SU-DHL-6 (cell line): ENCODE measurements at regions not wholly inside any gene's neighbourhood (a gene's known extent, or its start where the extent isn't known, plus 50 kb on each side); places are given as distances from the start of the nearest gene placed in this dataset.

Experiments used
- H2AFZ ChIP-seq: fragments of 200-600 bp; sonication (generic); 2 replicates; pipeline ENCODE4 v1.6.1; 2014; ENCODE audit warnings: low read depth, mild to moderate bottlenecking, moderate library complexity, mixed read lengths, antibody characterized with exemption, low read length; ENCODE audit not compliant: severe bottlenecking
- H3F3A ChIP-seq: fragments of 200-600 bp; shearing (Covaris generic); 2 replicates; pipeline ENCODE4 v1.6.0; 2016; ENCODE audit warnings: antibody characterized with exemption, mild to moderate bottlenecking; ENCODE audit not compliant: insufficient read depth
- H3K27ac ChIP-seq: fragments of 200-600 bp; sonication (generic); 2 replicates; pipeline ENCODE4 v1.5.1; 2016; ENCODE audit warnings: low read depth, mild to moderate bottlenecking, low read length, moderate library complexity, mixed read lengths
- H3K27me3 ChIP-seq: fragments of 200-600 bp; sonication (generic), shearing (Covaris generic); 2 replicates; pipeline ENCODE4 v1.6.0; 2014; ENCODE audit warnings: mild to moderate bottlenecking, low read length
- H3K36me3 ChIP-seq: fragments of 200-600 bp; sonication (generic); 2 replicates; pipeline ENCODE4 v1.6.1; 2014; ENCODE audit warnings: mild to moderate bottlenecking, low read length, mixed read lengths
- H3K4me2 ChIP-seq: fragments of 300-600, 200-600 bp; shearing (Covaris generic), sonication (generic); 2 replicates; pipeline ENCODE4 v1.6.0; 2014; ENCODE audit warnings: low read length, low read depth, mild to moderate bottlenecking; ENCODE audit not compliant: poor library complexity, severe bottlenecking
- H3K4me3 ChIP-seq: fragments of 200-600 bp; sonication (generic); 2 replicates; pipeline ENCODE4 v1.5.1; 2014; ENCODE audit warnings: antibody characterized with exemption, low read length, mild to moderate bottlenecking, mixed read lengths; ENCODE audit not compliant: insufficient read depth, poor library complexity, severe bottlenecking
- H3K79me2 ChIP-seq: fragments of 200-600 bp; sonication (generic); 2 replicates; pipeline ENCODE4 v1.6.1; 2014; ENCODE audit warnings: mild to moderate bottlenecking, low read length, moderate library complexity; ENCODE audit not compliant: insufficient read depth
- H3K9ac ChIP-seq: fragments of 200-600 bp; sonication (generic); 2 replicates; pipeline ENCODE4 v1.7.0; 2014; ENCODE audit warnings: mild to moderate bottlenecking, low read length
- H3K9me2 ChIP-seq: fragments of 200-600 bp; sonication (generic); replicated peaks from 2 replicates; pipeline ENCODE4 v1.6.1; 2014; ENCODE audit warnings: low read length; ENCODE audit not compliant: insufficient read depth
- H3K9me3 ChIP-seq: fragments of 200-600 bp; sonication (generic); 2 replicates; pipeline ENCODE4 v1.6.1; 2014; ENCODE audit warnings: low read length, mixed read lengths; ENCODE audit not compliant: insufficient read depth
- H4K20me1 ChIP-seq: fragments of 200-600 bp; sonication (generic); 2 replicates; pipeline ENCODE4 v1.6.1; 2014; ENCODE audit warnings: low read depth, mild to moderate bottlenecking, antibody characterized with exemption, low read length, moderate library complexity, mixed read lengths
- EZH2phosphoT487 ChIP-seq: fragments of 200-600 bp; sonication (generic), shearing (Covaris generic); conservative IDR thresholded peaks from 2 replicates; pipeline ENCODE4 v1.6.1; 2018; ENCODE audit warnings: mild to moderate bottlenecking, antibody characterized with exemption, low read length, moderate library complexity, mixed read lengths
- TF ChIP-seq, protein P1 (sequence below): fragments of 200-600 bp; sonication (generic); IDR thresholded peaks from one replicate; pipeline ENCODE4 v1.5.1; 2017; ENCODE audit warnings: antibody characterized with exemption, mild to moderate bottlenecking, low read length, moderate library complexity; ENCODE audit not compliant: insufficient read depth, poor library complexity, severe bottlenecking

DNA sequence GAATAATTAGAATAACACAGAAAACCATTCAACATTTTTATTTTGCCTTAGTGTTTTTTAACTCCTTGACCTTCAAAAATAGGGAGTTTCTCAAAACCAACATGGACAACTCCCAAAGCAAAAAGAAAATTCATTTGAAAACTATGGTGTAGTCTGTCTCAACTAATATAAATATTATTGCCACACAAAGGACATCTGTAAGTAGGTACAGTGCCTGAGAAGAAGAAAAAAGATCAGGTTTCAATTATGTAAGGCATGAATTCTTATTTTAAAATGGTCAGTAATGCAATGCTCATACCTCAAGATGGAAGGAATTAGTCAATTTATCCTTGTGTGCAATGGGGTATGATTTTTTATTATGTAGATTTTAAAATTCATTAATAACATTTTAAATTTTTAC is 109.6 kb upstream of the CNTLN start:
- no peaks in the 10 kb centered on the region for H3K27me3 ChIP-seq
- H3K4me3 ChIP-seq = no peak overlapping the region
- no peaks in the 10 kb centered on the region for H3K9me2 ChIP-seq
- no peaks in the 10 kb centered on the region for H3K79me2 ChIP-seq
- peaks cover 9% of the 10 kb centered on the region; the same call in 1 of the 2 replicates for H3K9me3 ChIP-seq
- no peaks in the 10 kb centered on the region for H3K36me3 ChIP-seq
- no peak overlapping the region for H3K27ac ChIP-seq
- H3F3A ChIP-seq = no peaks in the 10 kb centered on the region
- H3K9ac ChIP-seq = no peak overlapping the region
- H4K20me1 ChIP-seq = no peaks in the 10 kb centered on the region
- no peak overlapping the region for H3K4me2 ChIP-seq
- TF ChIP-seq, protein P1, sequence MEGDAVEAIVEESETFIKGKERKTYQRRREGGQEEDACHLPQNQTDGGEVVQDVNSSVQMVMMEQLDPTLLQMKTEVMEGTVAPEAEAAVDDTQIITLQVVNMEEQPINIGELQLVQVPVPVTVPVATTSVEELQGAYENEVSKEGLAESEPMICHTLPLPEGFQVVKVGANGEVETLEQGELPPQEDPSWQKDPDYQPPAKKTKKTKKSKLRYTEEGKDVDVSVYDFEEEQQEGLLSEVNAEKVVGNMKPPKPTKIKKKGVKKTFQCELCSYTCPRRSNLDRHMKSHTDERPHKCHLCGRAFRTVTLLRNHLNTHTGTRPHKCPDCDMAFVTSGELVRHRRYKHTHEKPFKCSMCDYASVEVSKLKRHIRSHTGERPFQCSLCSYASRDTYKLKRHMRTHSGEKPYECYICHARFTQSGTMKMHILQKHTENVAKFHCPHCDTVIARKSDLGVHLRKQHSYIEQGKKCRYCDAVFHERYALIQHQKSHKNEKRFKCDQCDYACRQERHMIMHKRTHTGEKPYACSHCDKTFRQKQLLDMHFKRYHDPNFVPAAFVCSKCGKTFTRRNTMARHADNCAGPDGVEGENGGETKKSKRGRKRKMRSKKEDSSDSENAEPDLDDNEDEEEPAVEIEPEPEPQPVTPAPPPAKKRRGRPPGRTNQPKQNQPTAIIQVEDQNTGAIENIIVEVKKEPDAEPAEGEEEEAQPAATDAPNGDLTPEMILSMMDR = no peak
- TF ChIP-seq EZH2phosphoT487 = no peak
- no peak overlapping the region for H2AFZ ChIP-seq

GRCh38 chr9:17024129-17024528 is 110.7 kb upstream of the CNTLN start:
- Histone ChIP-seq H3K36me3 (no peaks in the 10 kb centered on the region), H2AFZ (no peak overlapping the region), H4K20me1 (no peaks in the 10 kb centered on the region), H3K9ac (no peak overlapping the region), H3K27me3 (no peaks in the 10 kb centered on the region), H3K9me3 (peaks cover 9% of the 10 kb centered on the region; the same call in 1 of the 2 replicates), H3K27ac (no peak overlapping the region), H3K9me2 (no peaks in the 10 kb centered on the region), H3K4me2 (no peak overlapping the region), H3F3A (no peaks in the 10 kb centered on the region), H3K79me2 (no peaks in the 10 kb centered on the region), H3K4me3 (no peak overlapping the region)
- TF ChIP-seq EZH2phosphoT487 = no peak
- TF ChIP-seq, protein P1 = no peak

DNA sequence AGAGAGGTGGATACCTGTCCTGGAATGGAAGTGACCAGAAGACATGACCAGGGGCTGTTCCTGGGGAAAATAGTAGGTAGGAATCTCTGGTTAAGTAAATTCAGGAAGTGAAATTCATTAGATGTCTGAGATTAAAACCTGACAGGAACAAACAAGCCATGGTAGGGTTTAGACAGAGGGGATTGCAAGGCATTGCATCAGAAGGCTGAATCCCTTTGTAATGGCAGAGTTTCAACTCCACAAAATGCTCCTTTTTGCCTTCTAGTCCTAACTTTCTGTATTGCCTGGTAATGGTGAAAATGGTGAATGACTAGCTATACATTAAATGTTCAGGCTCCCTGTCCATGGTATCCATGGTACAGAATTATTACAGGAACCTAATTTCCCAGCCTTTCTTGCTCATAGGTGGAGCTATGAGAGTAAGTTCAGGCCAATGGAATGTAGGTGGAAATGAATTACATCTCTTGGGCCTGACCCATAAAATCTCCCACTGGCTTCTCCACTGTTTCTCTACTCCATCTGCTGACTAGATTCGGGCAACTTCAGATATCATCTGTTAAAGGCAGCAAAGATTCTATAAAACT is 113.4 kb upstream of the CNTLN start:
- no peak overlapping the region for H3K4me2 ChIP-seq
- no peak overlapping the region for H3K9ac ChIP-seq
- H2AFZ ChIP-seq = no peak overlapping the region
- no peaks in the 10 kb centered on the region for H3F3A ChIP-seq
- H3K27me3 ChIP-seq = no peaks in the 10 kb centered on the region
- TF ChIP-seq, protein P1 = no peak
- no peaks in the 10 kb centered on the region for H4K20me1 ChIP-seq
- H3K27ac ChIP-seq = no peak overlapping the region
- no peak overlapping the region for H3K4me3 ChIP-seq
- H3K36me3 ChIP-seq = no peaks in the 10 kb centered on the region
- peaks cover 9% of the 10 kb centered on the region; the same call in 1 of the 2 replicates for H3K9me3 ChIP-seq
- no peaks in the 10 kb centered on the region for H3K79me2 ChIP-seq
- no peaks in the 10 kb centered on the region for H3K9me2 ChIP-seq
